ENCODE measurements at regions not wholly inside any gene's neighbourhood (a gene's known extent, or its start where the extent isn't known, plus 50 kb on each side); places are given as distances from the start of the nearest gene placed in this dataset.
A peak's percentile ranks its signal among the peaks of the same experiment; 100 is the strongest.

DNA sequence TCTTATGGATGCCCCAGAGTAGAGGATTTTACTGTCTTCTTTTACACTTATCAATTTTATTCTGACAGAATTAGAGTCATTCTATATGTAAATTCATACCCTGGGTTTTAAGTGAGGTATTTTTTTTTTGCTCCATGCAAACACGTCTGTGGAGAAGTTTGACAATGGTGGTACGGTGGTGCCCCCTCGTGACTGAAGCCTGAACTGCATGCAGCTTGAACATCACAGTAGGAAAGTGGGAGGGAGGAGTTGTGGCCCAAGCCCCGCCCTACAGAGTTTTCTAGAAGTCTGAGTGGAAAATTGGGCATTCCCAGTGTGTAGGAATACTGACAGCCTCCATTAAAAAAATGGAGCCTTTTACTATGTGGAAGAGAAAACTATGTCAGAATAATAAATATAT lies 73.3 kb upstream of the RAB40AL start:
- peak; percentile 62 for DNase-seq
- Histone ChIP-seq H3K27me3 (no peaks in the 10 kb centered on the region), H3K4me3 (no peak overlapping the region), H3K9me3 (no peaks in the 10 kb centered on the region), H3K36me3 (no peaks in the 10 kb centered on the region)

DNA sequence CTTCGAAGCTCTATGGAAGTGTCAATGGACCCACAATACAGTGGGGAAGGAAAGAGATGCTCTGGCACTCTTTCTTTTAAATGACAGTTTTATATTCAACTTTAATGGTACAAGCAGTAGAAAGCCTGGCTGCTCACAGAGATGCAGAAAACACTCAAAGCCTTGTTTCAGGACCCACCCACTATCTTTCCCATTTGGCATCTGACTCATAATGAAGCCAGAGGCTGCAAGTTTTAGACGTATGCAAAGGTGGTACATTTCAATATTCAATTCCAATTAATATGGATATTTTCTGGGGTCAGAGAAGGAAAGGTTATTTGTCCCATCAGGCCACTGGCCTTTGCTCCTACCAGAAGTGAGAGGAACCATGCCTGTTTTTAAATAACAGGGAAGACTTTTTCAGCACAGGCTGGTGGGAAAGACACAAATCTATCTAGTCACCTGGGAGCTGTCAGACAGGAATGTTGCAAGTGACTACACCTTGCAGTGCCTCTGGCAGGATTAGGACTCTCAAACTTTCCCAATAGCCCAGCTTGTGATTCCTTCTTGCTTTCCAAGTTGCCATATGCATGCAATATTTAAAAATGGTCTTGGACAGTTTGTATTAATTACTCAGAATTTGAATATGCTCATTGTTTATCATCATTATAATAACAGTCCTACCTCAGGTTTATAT lies 70.0 kb upstream of the RAB40AL start:
- H3K36me3 ChIP-seq: no peaks in the 10 kb centered on the region
- no peaks in the 10 kb centered on the region for H3K27me3 ChIP-seq
- no peak for DNase-seq
- no peaks in the 10 kb centered on the region for H3K9me3 ChIP-seq
- no peak overlapping the region for H3K4me3 ChIP-seq

DNA sequence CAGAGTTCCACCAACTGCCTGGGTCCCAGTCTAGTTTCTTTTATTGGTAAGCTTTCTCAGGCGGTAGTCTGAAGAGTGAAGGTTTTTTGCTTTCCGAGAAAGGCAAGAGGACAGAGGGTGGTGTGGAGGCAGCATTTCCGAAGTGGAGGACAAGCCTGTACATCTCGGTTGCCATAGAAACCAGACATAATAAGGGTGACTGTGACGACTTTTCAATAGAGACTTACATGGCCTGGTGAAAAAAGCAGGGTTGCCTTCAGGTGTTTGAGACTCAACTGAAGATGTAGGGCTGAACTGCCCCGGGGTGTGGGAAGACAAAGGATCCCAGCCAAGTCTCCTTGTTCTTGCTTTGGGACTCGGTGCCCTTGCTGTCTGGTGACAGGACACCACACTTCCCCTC lies 53.6 kb upstream of the RAB40AL start:
- Histone ChIP-seq H3K9me3 (no peaks in the 10 kb centered on the region), H3K36me3 (no peaks in the 10 kb centered on the region), H3K27me3 (no peaks in the 10 kb centered on the region), H3K4me3 (no peak overlapping the region)
- no peak for DNase-seq

All from MG63 (cell line).